IPS-18c (cell line): ENCODE measurements at regions not wholly inside any gene's neighbourhood (a gene's known extent, or its start where the extent isn't known, plus 50 kb on each side); places are given as distances from the start of the nearest gene placed in this dataset.

Experiments
- H3K4me3 ChIP-seq: 2 replicates; pipeline ENCODE4 v1.7.0; 2013; ENCODE audit warnings: low read depth, mild to moderate bottlenecking, low read length, moderate library complexity; ENCODE audit not compliant: insufficient read depth
- H3K9me3 ChIP-seq: one replicate; pipeline ENCODE4 v1.6.1; 2013; ENCODE audit warnings: mild to moderate bottlenecking, low read length, moderate library complexity; ENCODE audit not compliant: control insufficient read depth, insufficient read depth

DNA sequence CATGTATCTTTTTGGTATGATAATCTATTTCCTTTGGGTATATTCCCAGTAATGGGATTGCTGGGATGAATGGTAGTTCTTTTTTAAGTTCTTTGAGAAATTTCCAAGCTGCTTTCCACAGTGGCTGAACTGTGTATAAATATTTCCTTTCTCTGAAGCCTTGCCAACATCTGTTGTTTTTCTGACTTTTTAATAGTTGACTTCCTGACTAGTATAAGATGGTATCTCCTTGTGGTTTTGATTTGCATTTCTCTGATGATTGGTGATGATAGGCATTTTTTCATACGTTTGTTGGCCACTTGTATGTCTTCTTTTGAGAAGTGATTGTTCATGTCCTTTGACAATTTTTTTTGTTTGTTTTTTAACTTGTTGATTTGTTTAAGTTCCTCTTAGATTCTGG lies 61.6 kb upstream of the PCDH17 start:
- Histone ChIP-seq H3K4me3 (no peak overlapping the region), H3K9me3 (no peaks in the 10 kb centered on the region)
